Neural progenitor cell (in vitro differentiated cells): ENCODE measurements at regions not wholly inside any gene's neighbourhood (a gene's known extent, or its start where the extent isn't known, plus 50 kb on each side); places are given as distances from the start of the nearest gene placed in this dataset.

Experiments used
- EZH2phosphoT487 ChIP-seq: fragments of 200-600 bp; sonication (generic); IDR thresholded peaks from 2 replicates; pipeline ENCODE4 v1.6.1; 2017; ENCODE audit warnings: antibody characterized with exemption
- TF ChIP-seq, protein P1 (sequence below): fragments of 200-600 bp; sonication (generic); IDR thresholded peaks from 2 replicates; pipeline ENCODE4 v1.5.1; 2017; ENCODE audit warnings: antibody characterized with exemption, mild to moderate bottlenecking

DNA sequence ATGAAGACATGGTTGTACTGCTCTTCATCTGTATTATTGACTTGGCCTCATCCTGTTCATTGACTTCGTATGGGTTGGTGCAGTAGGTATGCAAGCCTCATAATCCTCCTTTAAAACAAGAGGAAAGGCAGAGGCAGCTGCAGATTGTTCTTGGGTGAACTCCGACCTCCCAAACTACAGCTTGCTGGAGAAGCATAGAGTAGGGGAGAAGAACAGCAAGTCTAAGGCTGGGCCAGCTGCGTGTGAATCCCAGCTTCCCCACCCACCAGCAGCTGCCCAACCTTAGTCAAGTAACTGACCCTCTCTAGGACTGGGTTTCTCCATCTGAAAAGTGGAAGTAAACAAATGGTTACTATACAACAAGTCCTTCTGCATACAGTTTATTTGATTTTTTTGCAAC, 114.5 kb upstream of the WWC1 start:
- TF ChIP-seq, protein P1, sequence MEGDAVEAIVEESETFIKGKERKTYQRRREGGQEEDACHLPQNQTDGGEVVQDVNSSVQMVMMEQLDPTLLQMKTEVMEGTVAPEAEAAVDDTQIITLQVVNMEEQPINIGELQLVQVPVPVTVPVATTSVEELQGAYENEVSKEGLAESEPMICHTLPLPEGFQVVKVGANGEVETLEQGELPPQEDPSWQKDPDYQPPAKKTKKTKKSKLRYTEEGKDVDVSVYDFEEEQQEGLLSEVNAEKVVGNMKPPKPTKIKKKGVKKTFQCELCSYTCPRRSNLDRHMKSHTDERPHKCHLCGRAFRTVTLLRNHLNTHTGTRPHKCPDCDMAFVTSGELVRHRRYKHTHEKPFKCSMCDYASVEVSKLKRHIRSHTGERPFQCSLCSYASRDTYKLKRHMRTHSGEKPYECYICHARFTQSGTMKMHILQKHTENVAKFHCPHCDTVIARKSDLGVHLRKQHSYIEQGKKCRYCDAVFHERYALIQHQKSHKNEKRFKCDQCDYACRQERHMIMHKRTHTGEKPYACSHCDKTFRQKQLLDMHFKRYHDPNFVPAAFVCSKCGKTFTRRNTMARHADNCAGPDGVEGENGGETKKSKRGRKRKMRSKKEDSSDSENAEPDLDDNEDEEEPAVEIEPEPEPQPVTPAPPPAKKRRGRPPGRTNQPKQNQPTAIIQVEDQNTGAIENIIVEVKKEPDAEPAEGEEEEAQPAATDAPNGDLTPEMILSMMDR, result no peak
- TF ChIP-seq EZH2phosphoT487, result no peak
